KMS-11 (cell line): ENCODE measurements at regions not wholly inside any gene's neighbourhood (a gene's known extent, or its start where the extent isn't known, plus 50 kb on each side); places are given as distances from the start of the nearest gene placed in this dataset.

Experiments
- H2AFZ ChIP-seq: fragments of 200-600 bp; sonication (generic); 2 replicates; pipeline ENCODE4 v1.6.1; 2016; ENCODE audit warnings: antibody characterized with exemption, mixed run types, low read depth
- H3K27ac ChIP-seq: fragments of 200-600 bp; sonication (generic); 2 replicates; pipeline ENCODE4 v1.6.1; 2016; ENCODE audit warnings: mild to moderate bottlenecking, mixed run types
- H3K27me3 ChIP-seq: fragments of 200-600 bp; sonication (generic); 2 replicates; pipeline ENCODE4 v1.6.1; 2017; ENCODE audit warnings: mild to moderate bottlenecking, low read depth, mixed run types, moderate library complexity; ENCODE audit not compliant: insufficient read depth
- H3K36me3 ChIP-seq: fragments of 200-600 bp; sonication (generic); 2 replicates; pipeline ENCODE4 v1.6.1; 2017; ENCODE audit warnings: mild to moderate bottlenecking, mixed run types; ENCODE audit not compliant: insufficient read depth
- H3K4me1 ChIP-seq: fragments of 200-600 bp; sonication (generic); 2 replicates; pipeline ENCODE4 v1.6.1; 2016; ENCODE audit warnings: mild to moderate bottlenecking, low read depth, mixed run types; ENCODE audit not compliant: poor library complexity, severe bottlenecking
- H3K4me2 ChIP-seq: fragments of 200-600 bp; sonication (generic); 2 replicates; pipeline ENCODE4 v1.7.0; 2016; ENCODE audit warnings: mild to moderate bottlenecking, mixed run types
- H3K4me3 ChIP-seq: fragments of 200-600 bp; sonication (generic); IDR thresholded peaks from 2 replicates; pipeline ENCODE4 v1.6.1; 2017; ENCODE audit warnings: low read depth, low read length, mixed read lengths; ENCODE audit not compliant: insufficient read depth
- H3K79me2 ChIP-seq: fragments of 200-600 bp; sonication (generic); 2 replicates; pipeline ENCODE4 v1.6.1; 2016; ENCODE audit warnings: low read depth, mixed run types; ENCODE audit not compliant: insufficient read depth
- H3K9ac ChIP-seq: fragments of 200-600 bp; sonication (generic); 2 replicates; pipeline ENCODE4 v1.6.1; 2016; ENCODE audit warnings: mild to moderate bottlenecking, mixed run types
- H4K20me1 ChIP-seq: fragments of 200-600 bp; sonication (generic); 2 replicates; pipeline ENCODE4 v1.6.1; 2016; ENCODE audit warnings: mild to moderate bottlenecking, mixed run types; ENCODE audit not compliant: insufficient read depth
- CTCF ChIP-seq: fragments of 200-600 bp; sonication (generic); conservative IDR thresholded peaks from 2 replicates; pipeline ENCODE4 v1.6.1; 2017; ENCODE audit warnings: low read depth, mild to moderate bottlenecking, antibody characterized with exemption, low read length, moderate library complexity, mixed read lengths

- H3K27ac ChIP-seq, result no peak overlapping the region
Observed at GRCh38 chr2:181121996-181122395, 141.6 kb downstream of the UBE2E3 start.

DNA sequence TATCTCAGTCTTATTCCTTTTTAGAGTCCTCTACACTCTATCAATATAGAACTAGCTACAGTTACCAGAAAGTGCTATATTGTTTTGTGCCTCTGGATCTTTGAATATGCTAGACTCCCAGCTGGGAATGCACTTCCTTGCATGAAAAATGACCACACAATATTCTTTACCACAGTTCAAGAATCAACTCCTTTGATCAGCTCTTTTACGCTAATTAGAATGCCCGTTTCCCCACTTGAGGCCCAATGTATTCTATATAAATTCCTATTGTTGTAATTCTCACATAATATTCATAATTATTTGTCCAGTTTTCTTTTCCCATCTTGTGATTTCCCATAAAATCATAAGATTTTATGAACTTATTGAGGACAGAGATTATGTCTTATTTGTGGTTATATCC lies 142.2 kb downstream of the UBE2E3 start:
- Histone ChIP-seq H3K27me3 (no peaks in the 10 kb centered on the region), H3K79me2 (no peaks in the 10 kb centered on the region), H3K9ac (no peak overlapping the region), H3K27ac (no peak overlapping the region), H2AFZ (no peak overlapping the region), H4K20me1 (no peaks in the 10 kb centered on the region), H3K4me1 (no peaks in the 10 kb centered on the region), H3K4me2 (no peak overlapping the region), H3K36me3 (no peaks in the 10 kb centered on the region), H3K4me3 (no peak overlapping the region)
- TF ChIP-seq CTCF, result no peak

More at GRCh38 chr2:181121996-181122395, 141.6 kb downstream of the UBE2E3 start:
- H3K4me1 ChIP-seq, result no peaks in the 10 kb centered on the region
- H3K79me2 ChIP-seq, result no peaks in the 10 kb centered on the region
- no peaks in the 10 kb centered on the region for H3K27me3 ChIP-seq
- no peak overlapping the region for H3K4me3 ChIP-seq
- no peak overlapping the region for H3K9ac ChIP-seq
- H3K4me2 ChIP-seq, result no peak overlapping the region
- no peak overlapping the region for H2AFZ ChIP-seq
- no peaks in the 10 kb centered on the region for H4K20me1 ChIP-seq
- no peak for TF ChIP-seq CTCF
- no peaks in the 10 kb centered on the region for H3K36me3 ChIP-seq

- Histone ChIP-seq H3K36me3 (no peaks in the 10 kb centered on the region), H2AFZ (no peak overlapping the region), H3K27me3 (no peaks in the 10 kb centered on the region), H3K9ac (no peak overlapping the region), H3K27ac (no peak overlapping the region), H4K20me1 (no peaks in the 10 kb centered on the region), H3K4me3 (no peak overlapping the region), H3K79me2 (no peaks in the 10 kb centered on the region), H3K4me1 (no peaks in the 10 kb centered on the region), H3K4me2 (no peak overlapping the region)
- TF ChIP-seq CTCF, result no peak
Observed at GRCh38 chr2:181123798-181124231, 143.4 kb downstream of the UBE2E3 start.

GRCh38 chr2:181124497-181124896 lies 144.1 kb downstream of the UBE2E3 start:
- H3K27ac ChIP-seq, result no peak overlapping the region
- H3K36me3 ChIP-seq, result no peaks in the 10 kb centered on the region
- H4K20me1 ChIP-seq, result no peaks in the 10 kb centered on the region
- H3K9ac ChIP-seq, result no peak overlapping the region
- H3K4me1 ChIP-seq, result no peaks in the 10 kb centered on the region
- H3K27me3 ChIP-seq, result no peaks in the 10 kb centered on the region
- no peak for TF ChIP-seq CTCF
- H3K4me3 ChIP-seq, result no peak overlapping the region
- H2AFZ ChIP-seq, result no peak overlapping the region
- H3K79me2 ChIP-seq, result no peaks in the 10 kb centered on the region
- H3K4me2 ChIP-seq, result no peak overlapping the region
